Islet precursor cell (in vitro differentiated cells): ENCODE measurements at regions not wholly inside any gene's neighbourhood (a gene's known extent, or its start where the extent isn't known, plus 50 kb on each side); places are given as distances from the start of the nearest gene placed in this dataset.
A peak's percentile ranks its signal among the peaks of the same experiment; 100 is the strongest.
"Not testable (repeated sequence)": the region's sequence is repeated elsewhere in the genome, so short reads cannot be mapped to it uniquely, and the experiment has no call there.

ENCODE experiments used
- DNase-seq: peaks from one replicate; pipeline ENCODE4 v3.0.0-alpha.2; 2018

DNA sequence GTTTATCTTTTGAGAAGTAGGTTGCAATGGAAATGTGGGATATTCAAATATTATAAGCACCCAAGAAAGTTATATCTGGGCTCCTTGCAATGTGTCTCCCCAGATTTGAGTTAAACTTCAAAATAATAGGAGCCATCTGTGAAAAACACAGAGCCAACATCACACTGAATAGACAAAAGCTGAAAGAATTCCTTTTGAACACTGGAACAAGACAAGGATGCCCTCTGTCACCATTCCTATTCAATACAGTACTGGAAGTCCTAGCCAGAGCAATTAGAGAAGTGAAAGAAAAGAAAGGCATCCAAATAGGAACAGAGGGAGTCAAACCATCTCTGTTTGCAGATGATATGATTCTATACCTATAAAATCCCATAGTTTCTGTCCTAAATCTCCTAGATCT, 114.3 kb upstream of the IL1RAPL1 start:
- no peak for DNase-seq

DNA sequence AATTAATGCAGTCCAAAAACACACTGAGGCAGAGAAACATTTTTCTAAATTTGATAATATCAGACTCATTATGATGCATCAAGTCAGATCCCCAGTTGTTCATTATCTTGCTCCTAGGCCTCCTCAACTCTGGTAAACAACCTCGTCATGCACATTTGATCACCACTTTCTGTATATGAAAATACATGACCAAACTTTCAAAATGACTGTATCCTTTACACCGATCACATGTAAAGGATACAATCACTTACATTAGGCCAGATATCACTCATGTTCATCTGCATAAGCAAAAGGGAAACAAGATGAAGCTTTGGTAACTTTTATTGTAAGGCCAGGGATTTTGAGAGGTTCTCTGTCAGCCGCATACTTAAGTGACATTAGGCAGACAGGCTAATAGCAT, 99.4 kb upstream of the IL1RAPL1 start:
- DNase-seq, result no peak

DNA sequence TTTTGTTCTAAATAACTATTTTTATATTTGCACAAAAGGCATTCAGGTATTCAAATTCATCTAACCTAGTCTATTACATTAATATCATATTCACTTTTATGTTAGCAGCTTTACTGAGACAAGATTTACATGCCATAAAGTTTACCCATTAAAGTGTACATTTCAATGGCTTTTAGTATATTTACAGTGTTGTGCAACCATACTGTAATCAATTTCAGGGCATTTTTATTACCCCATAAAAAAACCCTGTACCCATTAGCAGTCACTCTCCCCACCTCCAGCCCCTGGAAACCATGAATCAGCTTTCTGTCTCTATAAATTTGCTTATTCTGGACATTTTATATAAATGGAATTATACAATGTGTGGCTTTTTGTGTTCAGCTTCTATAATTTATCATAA, 95.9 kb upstream of the IL1RAPL1 start:
- DNase-seq, result no peak

DNA sequence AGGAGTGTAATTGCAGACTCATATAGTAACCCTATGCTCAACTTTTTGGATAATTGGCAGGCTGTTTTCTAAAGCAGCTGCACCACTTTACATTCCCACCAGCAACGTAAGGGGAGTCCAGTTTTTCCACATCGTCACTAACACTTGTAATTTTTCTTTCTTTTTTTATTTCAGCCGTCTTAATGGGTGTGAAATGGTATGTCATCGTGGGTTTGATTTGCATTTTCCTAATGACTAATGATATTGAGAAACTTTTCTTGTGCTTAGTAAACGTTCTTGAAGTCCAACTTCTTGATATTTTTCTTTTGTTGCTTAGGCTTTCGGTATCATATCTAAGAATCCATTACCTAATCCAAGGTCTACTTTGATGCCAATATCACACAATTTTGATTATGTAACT, 95.3 kb upstream of the IL1RAPL1 start:
- no peak for DNase-seq

DNA sequence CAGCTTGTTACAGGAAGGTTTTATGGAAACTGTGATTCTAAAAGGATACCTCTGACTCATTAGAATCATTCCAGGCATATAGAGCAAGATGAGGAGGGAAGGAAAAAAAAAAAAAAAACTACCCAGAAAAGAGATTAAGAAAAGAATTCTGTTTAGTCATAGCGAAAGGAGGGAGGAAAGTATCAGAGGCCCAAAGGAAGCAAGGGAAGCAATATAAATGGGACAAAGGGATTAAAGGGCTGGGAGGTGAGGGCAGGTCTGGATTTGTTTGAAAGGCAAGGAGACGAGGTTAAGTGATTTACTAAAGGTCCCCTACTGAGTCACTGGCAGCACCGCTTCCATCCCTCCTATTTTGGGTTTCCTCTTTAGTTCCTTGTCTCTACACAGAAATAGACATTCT, 88.6 kb upstream of the IL1RAPL1 start:
- peak; percentile 50 for DNase-seq

DNA sequence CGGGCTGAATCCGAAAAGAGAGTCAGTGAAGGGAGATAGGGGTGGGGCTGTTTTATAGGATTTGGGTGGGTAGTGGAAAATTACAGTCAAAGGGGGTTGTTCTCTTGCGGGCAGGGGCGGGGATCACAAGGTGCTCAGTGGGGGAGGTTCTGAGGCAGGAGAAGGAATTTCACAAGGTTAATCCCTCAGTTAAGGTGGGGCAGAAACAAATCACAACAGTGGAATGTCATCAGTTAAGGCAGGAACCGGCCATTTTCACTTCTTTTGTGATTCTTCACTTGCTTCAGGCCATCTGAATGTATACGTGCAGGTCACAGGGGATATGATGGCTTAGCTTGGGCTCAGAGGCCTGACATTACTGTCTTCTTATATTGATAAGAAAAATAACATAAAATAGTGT, 84.6 kb upstream of the IL1RAPL1 start:
- not testable (repeated sequence) for DNase-seq

DNA sequence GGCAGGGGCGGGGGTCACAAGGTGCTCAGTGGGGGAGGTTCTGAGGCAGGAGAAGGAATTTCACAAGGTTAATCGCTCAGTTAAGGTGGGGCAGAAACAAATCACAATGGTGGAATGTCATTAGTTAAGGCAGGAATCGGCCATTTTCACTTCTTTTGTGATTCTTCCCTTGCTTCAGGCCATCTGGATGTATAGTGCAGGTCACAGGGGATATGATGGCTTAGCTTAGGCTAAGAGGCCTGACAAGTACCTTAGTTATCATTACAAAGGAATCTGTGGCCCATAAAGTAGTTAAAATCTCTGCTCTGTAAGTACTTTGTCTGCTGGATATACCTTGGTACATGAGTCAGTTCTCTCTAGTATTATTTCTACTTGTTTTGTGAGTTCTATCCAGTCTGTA, 79.6 kb upstream of the IL1RAPL1 start:
- not testable (repeated sequence) for DNase-seq

DNA sequence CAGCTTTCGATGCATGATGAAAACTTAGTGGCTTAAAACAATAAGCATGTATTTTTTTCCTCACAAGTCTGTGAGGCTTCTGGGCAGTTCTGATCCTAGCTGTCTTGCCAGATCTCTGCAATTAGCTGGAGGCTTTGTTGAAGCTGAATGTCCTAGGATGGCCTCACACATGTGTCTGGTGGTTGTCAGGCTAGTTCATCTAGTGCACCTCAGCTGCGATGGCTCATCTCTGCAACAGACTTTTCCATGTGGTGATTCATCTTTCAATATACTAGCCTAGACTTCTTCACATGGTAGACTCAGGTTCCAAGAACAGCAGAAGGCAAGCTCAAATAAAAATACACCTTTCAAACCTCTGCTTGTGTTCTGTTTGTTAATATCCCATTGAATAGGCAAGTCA, 66.5 kb upstream of the IL1RAPL1 start:
- no peak for DNase-seq

DNA sequence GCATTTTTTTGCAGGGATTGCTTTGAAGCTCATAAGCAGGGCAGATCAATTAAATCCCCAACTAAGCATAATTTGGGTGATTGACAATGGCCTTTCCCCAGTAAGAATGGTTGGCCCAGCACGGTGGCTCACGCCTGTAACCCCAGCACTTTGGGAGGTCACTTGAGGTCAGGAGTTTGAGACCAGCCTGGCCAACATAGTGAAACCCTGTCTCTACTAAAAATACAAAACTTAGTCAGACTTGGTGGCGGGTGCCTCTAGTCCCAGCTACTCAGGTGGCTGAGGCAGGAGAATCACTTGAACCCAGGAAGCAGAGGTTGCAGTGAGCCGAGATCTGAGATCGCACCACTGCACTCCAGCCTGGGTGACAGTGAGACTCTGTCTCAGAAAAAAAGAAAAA, 58.9 kb upstream of the IL1RAPL1 start:
- DNase-seq, result not testable (repeated sequence)
